Uterus (tissue), 3 donors: ENCODE measurements at regions not wholly inside any gene's neighbourhood (a gene's known extent, or its start where the extent isn't known, plus 50 kb on each side); places are given as distances from the start of the nearest gene placed in this dataset.
"Not testable (repeated sequence)": the region's sequence is repeated elsewhere in the genome, so short reads cannot be mapped to it uniquely, and the experiment has no call there.

Experiments
- DNase-seq, 2 donors: peaks; one replicate each; pipeline ENCODE4 v3.0.0-alpha.2; 2019 to 2020
- H3K27ac ChIP-seq, 2 donors: fragments of 200-600 bp; sonication (generic); 1 replicate in 1 of 2; 2 replicates in 1 of 2; pipeline ENCODE4 v1.5.1; 2016 to 2018
- H3K27me3 ChIP-seq, 2 donors: fragments of 200-600 bp; sonication (generic); one replicate each; pipeline ENCODE4 v1.5.1; 2018 to 2019; ENCODE audit warnings: control low read depth in 1 of 2
- H3K36me3 ChIP-seq, 2 donors: fragments of 200-600 bp; sonication (generic); one replicate each; pipeline ENCODE4 v1.5.1; 2019; ENCODE audit warnings: control low read depth in 1 of 2
- H3K4me1 ChIP-seq, 2 donors: fragments of 200-600 bp; sonication (generic); one replicate each; pipeline ENCODE4 v1.5.1; 2018 to 2019; ENCODE audit warnings: control low read depth in 1 of 2
- H3K4me3 ChIP-seq, 2 donors: fragments of 200-600 bp; sonication (generic); 1 replicate in 1 of 2; 2 replicates in 1 of 2; pipeline ENCODE4 v1.5.1; 2018 to 2019; ENCODE audit warnings: mild to moderate bottlenecking in 1 of 2
- H3K9me3 ChIP-seq, 2 donors: fragments of 200-600 bp; sonication (generic); one replicate each; pipeline ENCODE4 v1.5.1; 2019; ENCODE audit warnings: control low read depth in 1 of 2
- POLR2A ChIP-seq, 2 donors: fragments of 450-650 bp; IDR thresholded peaks; one replicate each; pipeline ENCODE4 v1.6.1; 2016; ENCODE audit warnings: antibody characterized with exemption in 2 of 2, mild to moderate bottlenecking in 1 of 2, moderate library complexity in 1 of 2
- intact Hi-C: fragments of 100-400 bp; cut with DNase I; formaldehyde crosslinking; loops from one replicate; pipeline ENCODE4 v1.15.1; 2023; ENCODE audit warnings: low total_unique reads
- TF ChIP-seq, protein P1 (sequence below), 4 experiments: fragments of 200-600 bp in 2 of 4; fragments of 450-650 bp in 2 of 4; sonication (generic) in 2 of 4; IDR thresholded peaks; one replicate each; pipeline ENCODE4 v1.5.1; 2016 to 2019; ENCODE audit warnings: antibody characterized with exemption in 4 of 4, mild to moderate bottlenecking in 2 of 4, moderate library complexity in 1 of 4
- donor health status: DM: yes; HTN: yes; CAD: no.

DNA sequence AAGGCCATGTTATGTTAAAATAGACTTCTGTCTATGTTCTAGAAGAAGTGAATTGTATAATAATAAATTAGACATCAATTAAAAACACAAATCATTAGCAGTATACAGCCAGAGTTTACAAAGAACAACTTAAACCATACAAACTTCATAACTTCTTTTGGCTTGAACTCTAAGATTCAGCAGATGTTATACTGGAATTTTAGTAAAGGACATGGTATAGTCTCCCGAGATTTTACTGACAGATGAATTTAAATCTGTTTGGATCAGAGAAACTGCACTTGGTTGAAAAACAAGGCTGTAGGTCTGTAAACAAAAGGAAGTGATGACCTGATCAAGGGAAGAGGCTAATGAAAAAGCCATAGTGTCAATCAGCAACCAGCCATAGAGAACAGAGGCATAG, 132.6 kb upstream of the TBX18 start:
- Histone ChIP-seq H3K4me1 (no peaks in the 10 kb centered on the region), H3K27me3 (no peaks in the 10 kb centered on the region), H3K9me3 (no peaks in the 10 kb centered on the region), H3K27ac (no peak overlapping the region), H3K4me3 (no peak overlapping the region), H3K36me3 (no peaks in the 10 kb centered on the region)
- no peak for DNase-seq
- TF ChIP-seq, protein P1, sequence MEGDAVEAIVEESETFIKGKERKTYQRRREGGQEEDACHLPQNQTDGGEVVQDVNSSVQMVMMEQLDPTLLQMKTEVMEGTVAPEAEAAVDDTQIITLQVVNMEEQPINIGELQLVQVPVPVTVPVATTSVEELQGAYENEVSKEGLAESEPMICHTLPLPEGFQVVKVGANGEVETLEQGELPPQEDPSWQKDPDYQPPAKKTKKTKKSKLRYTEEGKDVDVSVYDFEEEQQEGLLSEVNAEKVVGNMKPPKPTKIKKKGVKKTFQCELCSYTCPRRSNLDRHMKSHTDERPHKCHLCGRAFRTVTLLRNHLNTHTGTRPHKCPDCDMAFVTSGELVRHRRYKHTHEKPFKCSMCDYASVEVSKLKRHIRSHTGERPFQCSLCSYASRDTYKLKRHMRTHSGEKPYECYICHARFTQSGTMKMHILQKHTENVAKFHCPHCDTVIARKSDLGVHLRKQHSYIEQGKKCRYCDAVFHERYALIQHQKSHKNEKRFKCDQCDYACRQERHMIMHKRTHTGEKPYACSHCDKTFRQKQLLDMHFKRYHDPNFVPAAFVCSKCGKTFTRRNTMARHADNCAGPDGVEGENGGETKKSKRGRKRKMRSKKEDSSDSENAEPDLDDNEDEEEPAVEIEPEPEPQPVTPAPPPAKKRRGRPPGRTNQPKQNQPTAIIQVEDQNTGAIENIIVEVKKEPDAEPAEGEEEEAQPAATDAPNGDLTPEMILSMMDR (IDR thresholded peaks at IDR 0.05): no peak
- intact Hi-C loops: no loop called here

DNA sequence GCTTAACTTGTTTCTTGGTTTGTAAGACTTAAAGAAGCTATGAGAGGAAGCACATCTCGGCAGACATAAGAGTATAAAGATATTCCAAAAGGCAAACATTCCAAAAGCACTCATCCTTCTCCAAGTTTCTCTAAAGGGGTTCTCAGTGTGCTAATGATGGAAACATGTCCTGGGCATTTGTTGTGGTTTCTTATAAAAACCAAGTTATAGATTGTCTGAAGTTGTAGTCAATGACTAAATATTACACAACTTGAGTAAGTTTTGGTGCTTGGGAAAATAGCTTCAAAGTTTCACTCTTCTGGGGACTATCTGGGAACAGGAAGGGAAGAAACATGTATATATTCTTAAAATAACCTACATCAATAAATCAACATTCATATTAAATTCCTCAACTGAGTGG, 128.3 kb upstream of the TBX18 start:
- Histone ChIP-seq H3K27me3 (no peaks in the 10 kb centered on the region), H3K27ac (no peak overlapping the region), H3K9me3 (no peaks in the 10 kb centered on the region), H3K36me3 (no peaks in the 10 kb centered on the region), H3K4me1 (no peaks in the 10 kb centered on the region), H3K4me3 (no peak overlapping the region)
- intact Hi-C loops: no loop called here
- TF ChIP-seq, protein P1 (IDR thresholded peaks at IDR 0.05): no peak
- no peak for TF ChIP-seq POLR2A (IDR thresholded peaks at IDR 0.05)
- no peak for DNase-seq

DNA sequence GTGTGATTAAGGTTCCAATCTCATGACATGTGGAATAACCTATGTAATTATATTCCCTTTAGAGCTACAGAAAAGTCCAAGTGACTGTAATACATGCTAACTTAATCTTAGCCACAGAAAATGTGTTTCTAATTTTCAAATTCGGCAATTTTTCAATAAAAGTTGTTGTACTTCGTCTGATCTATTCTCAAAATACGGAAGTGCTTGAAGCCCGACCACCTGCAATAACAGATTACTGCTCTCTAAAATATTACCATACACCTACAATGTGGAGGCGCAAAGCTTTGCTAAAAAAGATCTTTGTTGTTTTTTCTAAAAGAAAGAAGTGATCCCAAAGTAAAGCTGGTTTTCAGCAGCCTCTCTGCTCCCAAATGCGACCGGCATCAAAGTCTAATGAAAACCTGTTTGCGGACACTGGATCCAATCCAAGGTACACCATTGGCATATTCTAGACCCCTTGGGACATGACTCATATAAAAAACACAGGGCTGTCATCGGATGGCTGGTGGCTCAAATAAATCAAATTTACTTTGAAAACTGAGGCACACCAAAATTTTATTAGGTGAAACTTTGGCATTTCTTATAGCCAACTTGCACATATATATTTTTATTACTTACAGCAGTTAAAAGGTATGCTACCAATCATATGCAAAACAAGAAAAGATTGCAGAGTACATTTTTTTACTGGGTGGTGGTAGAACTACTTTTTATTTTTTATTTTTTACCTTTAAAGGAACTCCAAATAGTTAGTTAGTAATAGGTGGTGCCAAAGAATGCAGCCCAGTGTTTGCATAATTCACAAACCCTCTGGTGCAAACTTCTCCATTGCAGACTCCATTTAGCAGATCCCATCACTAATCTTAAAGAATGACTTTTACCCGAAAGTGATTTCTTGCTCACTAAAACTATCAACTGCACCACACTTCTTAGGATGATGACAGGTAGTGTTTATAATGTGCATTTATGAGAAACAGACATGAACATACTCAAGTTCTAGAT, 118.7 kb upstream of the TBX18 start:
- DNase-seq: no peak
- Histone ChIP-seq H3K4me3 (no peak overlapping the region), H3K4me1 (no peaks in the 10 kb centered on the region), H3K27ac (no peak overlapping the region), H3K36me3 (no peaks in the 10 kb centered on the region), H3K9me3 (no peaks in the 10 kb centered on the region), H3K27me3 (no peaks in the 10 kb centered on the region)
- intact Hi-C loops: no loop called here
- no peak for TF ChIP-seq POLR2A (IDR thresholded peaks at IDR 0.05)
- TF ChIP-seq, protein P1 (IDR thresholded peaks at IDR 0.05): no peak

DNA sequence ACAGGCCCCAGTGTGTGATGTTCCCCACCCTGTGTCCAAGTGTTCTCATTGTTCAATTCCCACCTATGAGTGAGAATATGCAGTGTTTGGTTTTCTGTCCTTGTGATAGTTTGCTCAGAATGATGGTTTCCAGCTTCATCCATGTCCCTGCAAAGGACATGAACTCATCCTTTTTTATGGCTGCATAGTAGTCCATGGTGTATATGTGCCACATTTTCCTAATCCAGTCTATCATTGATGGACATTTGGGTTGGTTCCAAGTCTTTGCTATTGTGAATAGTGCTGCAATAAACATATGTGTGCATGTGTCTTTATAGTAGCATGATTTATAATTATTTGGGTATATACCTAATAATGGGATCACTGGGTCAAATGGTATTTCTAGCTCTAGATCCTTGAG, 115.0 kb upstream of the TBX18 start:
- H3K27me3 ChIP-seq, H3K27ac ChIP-seq, DNase-seq, intact Hi-C loops, H3K9me3 ChIP-seq, H3K4me1 ChIP-seq, H3K36me3 ChIP-seq, H3K4me3 ChIP-seq: not testable (repeated sequence)

DNA sequence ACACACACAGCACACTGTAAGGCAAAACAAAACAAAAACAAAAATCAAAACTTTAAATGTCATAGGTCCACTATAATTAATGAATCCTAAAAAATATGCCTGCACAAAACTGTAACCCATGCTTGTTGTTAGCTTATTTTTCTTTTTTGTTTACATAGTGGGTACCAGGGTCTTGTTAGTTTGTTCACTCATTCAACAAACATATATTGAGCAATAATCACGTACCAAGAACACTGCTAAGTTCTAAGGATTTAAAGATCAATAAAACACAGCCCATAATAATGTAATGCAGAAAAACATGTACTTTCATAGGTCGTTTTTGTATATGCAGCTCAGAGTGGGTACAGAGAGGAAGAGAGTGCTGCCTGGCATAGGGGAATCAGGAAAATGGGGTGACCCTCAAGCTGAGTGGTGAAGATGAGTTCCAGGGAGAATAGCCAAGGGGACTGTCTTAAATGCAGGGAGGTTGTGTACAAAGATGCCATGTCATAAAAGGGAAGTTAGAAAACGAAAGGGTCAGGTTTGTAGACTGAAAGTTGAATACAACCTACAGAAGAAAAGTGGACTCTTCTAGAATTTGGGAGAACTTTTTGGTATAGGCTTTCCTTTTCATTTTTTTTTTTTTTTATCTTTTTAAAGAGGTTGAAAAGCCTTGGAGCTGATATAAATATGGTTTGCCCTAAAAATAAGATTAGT, 113.3 kb upstream of the TBX18 start:
- Histone ChIP-seq H3K9me3 (no peaks in the 10 kb centered on the region), H3K27ac (no peak overlapping the region), H3K4me3 (no peak overlapping the region), H3K4me1 (no peaks in the 10 kb centered on the region), H3K27me3 (no peaks in the 10 kb centered on the region), H3K36me3 (no peaks in the 10 kb centered on the region)
- no peak for TF ChIP-seq POLR2A (IDR thresholded peaks at IDR 0.05)
- TF ChIP-seq, protein P1 (IDR thresholded peaks at IDR 0.05): no peak
- DNase-seq: no peak
- intact Hi-C loops: no loop called here
